Naive thymus-derived CD8-positive, alpha-beta T cell (primary cell): ENCODE measurements at regions not wholly inside any gene's neighbourhood (a gene's known extent, or its start where the extent isn't known, plus 50 kb on each side); places are given as distances from the start of the nearest gene placed in this dataset.
A peak's percentile ranks its signal among the peaks of the same experiment; 100 is the strongest.

ENCODE experiments used
- ATAC-seq, 2 donors: fragments of 150-1000 bp; cut with Tn5 transposase in 1 of 2; sonication (Bioruptor Pico), chemical (Tn5 transposase) in 1 of 2; 1 replicate in 1 of 2; 2 replicates in 1 of 2; pipeline ENCODE4 v1.10.0; 2021; ENCODE audit warnings: mild to moderate bottlenecking in 2 of 2, moderate library complexity in 2 of 2
- POLR2A ChIA-PET: fragments of 350-600 bp; sonication (Branson Sonifier 250); formaldehyde crosslinking; loops from one replicate; lab custom pipeline; 2021; ENCODE audit warnings: antibody characterized with exemption; lab: Charles Lee
- DNase-seq, 10 donors: peaks; one replicate each; pipeline versions ENCODE4 v3.0.0 to v3.0.0-alpha.2; 2020 to 2022
- H3K27ac Mint-ChIP-seq, 10 donors: one replicate each; pipeline ENCODE4 v1.8.0; 2020 to 2022; ENCODE audit warnings: mild to moderate bottlenecking in 10 of 10, mixed read lengths in 10 of 10, moderate library complexity in 4 of 10, inconsistent platforms in 1 of 10
- H3K27me3 Mint-ChIP-seq, 5 donors: one replicate each; pipeline ENCODE4 v1.8.0; 2021 to 2022; ENCODE audit warnings: mixed read lengths in 5 of 5
- H3K36me3 Mint-ChIP-seq, 3 donors: one replicate each; pipeline ENCODE4 v1.8.0; 2020 to 2022; ENCODE audit warnings: mixed read lengths in 3 of 3, mild to moderate bottlenecking in 2 of 3, inconsistent platforms in 1 of 3
- H3K4me1 Mint-ChIP-seq, 4 donors: one replicate each; pipeline ENCODE4 v1.8.0; 2021 to 2022; ENCODE audit warnings: mixed read lengths in 4 of 4
- H3K4me3 Mint-ChIP-seq, 10 donors: one replicate each; pipeline ENCODE4 v1.8.0; 2020 to 2022; ENCODE audit warnings: mild to moderate bottlenecking in 10 of 10, mixed read lengths in 10 of 10, moderate library complexity in 6 of 10, inconsistent platforms in 1 of 10
- H3K9me3 Mint-ChIP-seq, 9 donors: one replicate each; pipeline ENCODE4 v1.8.0; 2020 to 2022; ENCODE audit warnings: mixed read lengths in 9 of 9, mild to moderate bottlenecking in 3 of 9, inconsistent platforms in 1 of 9, moderate library complexity in 1 of 9

DNA sequence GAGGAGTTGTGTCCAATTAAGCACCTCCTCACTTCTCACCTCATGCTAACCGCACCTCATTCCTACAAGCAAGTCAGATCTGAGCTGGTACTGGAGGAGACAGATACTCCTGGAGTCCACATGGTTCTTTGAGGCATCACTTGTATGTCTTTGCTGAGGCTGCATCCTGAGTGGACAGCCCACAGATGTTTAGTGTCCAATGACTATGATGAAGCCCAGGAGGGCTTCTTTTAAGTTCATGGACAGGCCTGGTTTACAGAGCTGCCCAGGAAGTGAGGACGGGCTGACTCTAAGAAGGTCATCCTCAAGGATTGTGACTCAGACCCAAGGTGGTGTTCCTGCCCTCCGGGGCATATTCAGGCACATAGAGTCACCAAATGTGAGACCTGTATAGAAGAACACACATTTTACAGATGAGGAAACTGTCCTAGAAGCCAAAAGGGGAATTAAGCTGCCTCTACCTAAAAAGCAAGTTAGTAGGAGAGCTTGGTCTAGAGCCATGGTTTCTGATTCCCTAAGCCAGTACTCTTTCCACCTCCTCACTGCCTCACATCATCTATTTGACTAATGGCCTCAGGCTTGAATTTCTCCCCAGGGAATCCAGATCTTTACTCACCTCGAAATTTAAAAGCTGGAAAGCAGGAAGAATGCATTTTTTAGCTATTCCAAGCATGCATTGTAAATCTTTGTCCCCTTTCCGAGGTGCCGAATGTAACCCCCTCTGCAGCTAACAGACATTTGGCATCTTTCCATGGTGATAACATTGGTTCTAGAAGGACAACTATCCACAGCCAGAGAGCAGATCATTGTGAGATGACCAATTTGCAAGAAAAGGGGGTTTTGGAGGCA is 228.1 kb downstream of the OMA1 start:
- ATAC-seq (no peak), DNase-seq (no peak)
- POLR2A ChIA-PET: no interaction called here
- Mint-ChIP-seq H3K27ac (no peak overlapping the region), H3K36me3 (peaks cover 6 to 17% (median 8%) of the 10 kb centered on the region in 3 donors), H3K4me3 (no peak overlapping the region), H3K27me3 (peaks cover 0 to 7% (median 0%) of the 10 kb centered on the region in 5 donors), H3K9me3 (peaks cover 0 to 13% (median 0%) of the 10 kb centered on the region in 9 donors), H3K4me1 (peaks cover 0 to 2% (median 0%) of the 10 kb centered on the region in 4 donors)

DNA sequence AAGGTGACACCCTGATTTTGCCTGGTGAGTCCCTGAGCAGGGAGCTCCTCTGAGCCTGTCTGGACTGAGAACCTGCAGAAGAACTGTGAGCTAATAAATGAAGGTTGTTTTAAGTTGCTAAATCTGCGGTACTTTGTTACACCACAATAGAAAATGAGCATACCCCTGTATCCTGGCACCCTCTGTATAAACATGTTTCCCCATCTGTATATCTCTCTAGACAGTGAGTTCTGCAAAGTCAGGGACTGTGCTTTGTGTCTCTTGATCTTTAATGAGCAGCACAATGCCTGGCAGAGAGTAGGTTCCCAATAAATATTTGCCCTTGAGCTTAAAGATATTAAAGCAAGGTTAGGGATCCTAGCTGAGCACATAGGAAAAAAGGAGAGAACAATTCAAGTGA is 228.8 kb downstream of the OMA1 start:
- Mint-ChIP-seq H3K27ac (peak overlapping the region in 1 of 10 donors; percentile 46), H3K36me3 (peaks cover 6 to 17% (median 8%) of the 10 kb centered on the region in 3 donors), H3K9me3 (peaks cover 0 to 7% (median 0%) of the 10 kb centered on the region in 9 donors), H3K27me3 (peaks cover 0 to 7% (median 0%) of the 10 kb centered on the region in 5 donors), H3K4me1 (no peaks in the 10 kb centered on the region), H3K4me3 (no peak overlapping the region)
- no peak for DNase-seq
- POLR2A ChIA-PET: no interaction called here
- no peak for ATAC-seq

DNA sequence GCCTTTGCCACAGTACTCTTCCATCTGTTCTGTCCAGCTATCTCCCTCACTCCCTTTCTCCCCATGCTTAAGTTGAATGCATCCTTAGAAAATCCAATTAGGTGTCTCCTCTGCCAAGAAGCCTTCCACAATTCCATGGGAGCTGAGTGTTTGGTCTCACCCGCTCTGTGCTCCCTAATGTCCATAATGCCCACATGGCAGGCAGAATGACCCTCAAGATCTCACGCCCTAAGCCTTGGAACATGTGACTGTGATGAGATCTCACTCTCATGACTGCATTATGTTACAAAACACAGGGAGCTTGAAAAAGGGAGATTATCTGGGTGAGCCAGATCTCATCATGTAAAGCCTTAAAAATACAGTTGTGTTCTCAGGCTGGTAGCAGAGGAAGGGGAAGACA is 229.4 kb downstream of the OMA1 start:
- ATAC-seq (no peak), DNase-seq (no peak)
- Mint-ChIP-seq H3K27me3 (peaks cover 0 to 7% (median 0%) of the 10 kb centered on the region in 5 donors), H3K27ac (peak overlapping the region in 1 of 10 donors; percentile 53), H3K4me1 (no peaks in the 10 kb centered on the region), H3K9me3 (peaks cover 0 to 7% (median 0%) of the 10 kb centered on the region in 9 donors), H3K36me3 (peaks cover 5 to 17% (median 7%) of the 10 kb centered on the region in 3 donors), H3K4me3 (no peak overlapping the region)
- POLR2A ChIA-PET: no interaction called here

DNA sequence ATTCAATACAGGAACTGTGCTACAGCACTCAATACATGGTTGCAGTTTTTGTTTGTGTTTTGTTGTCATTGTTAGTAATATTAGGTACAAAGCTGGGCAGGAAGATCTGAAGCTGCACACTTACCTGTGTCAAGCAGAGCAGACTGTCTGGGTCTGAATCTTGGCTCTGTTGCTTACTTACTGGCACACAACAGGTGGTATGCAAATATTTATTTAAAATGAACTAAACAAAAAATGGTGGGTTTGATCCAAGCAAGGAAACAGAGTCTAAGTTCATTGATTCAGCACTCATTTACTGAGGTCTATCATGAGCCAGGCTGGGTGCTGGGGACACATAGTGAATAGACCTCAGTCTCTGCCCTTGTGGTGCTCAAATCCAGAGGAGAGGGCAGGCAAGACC is 230.4 kb downstream of the OMA1 start:
- peak overlapping the region in 1 of 10 donors; percentile 43 for H3K27ac Mint-ChIP-seq
- H3K9me3 Mint-ChIP-seq: peaks cover 0 to 5% (median 0%) of the 10 kb centered on the region in 9 donors
- DNase-seq (no peak), ATAC-seq (no peak)
- peaks cover 0 to 7% (median 0%) of the 10 kb centered on the region in 5 donors for H3K27me3 Mint-ChIP-seq
- H3K4me1 Mint-ChIP-seq: no peaks in the 10 kb centered on the region
- POLR2A ChIA-PET: no interaction called here
- no peak overlapping the region for H3K4me3 Mint-ChIP-seq
- peaks cover 2 to 16% (median 2%) of the 10 kb centered on the region in 3 donors for H3K36me3 Mint-ChIP-seq

DNA sequence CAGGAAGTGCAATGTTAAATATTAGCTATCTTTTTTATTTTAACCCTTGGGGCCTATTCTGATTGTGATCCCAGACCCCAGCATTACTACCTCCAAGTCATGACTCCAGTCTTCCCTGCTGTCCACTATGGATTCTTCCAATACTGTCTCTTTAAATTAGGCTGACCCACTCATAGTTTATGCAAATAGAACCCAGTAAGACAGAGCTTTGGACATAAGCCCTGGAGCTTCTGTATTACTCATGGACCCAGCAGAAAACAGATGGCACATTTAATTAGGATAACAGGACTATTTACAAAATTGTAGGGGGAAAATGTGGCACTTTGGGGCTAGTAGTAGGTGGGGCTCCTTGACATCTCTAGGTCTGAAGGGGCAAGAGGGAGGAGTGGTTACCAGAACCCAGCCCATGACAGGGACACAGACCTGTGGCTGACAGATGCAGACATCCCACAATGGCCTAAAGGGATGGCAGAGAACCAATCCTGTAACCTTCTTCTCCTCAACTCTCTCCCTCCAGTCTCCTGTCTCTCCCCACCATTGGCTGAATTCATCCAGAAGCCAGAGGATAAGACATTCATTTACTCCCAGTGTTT is 233.5 kb downstream of the OMA1 start:
- H3K9me3 Mint-ChIP-seq: no peaks in the 10 kb centered on the region
- POLR2A ChIA-PET: no interaction called here

DNA sequence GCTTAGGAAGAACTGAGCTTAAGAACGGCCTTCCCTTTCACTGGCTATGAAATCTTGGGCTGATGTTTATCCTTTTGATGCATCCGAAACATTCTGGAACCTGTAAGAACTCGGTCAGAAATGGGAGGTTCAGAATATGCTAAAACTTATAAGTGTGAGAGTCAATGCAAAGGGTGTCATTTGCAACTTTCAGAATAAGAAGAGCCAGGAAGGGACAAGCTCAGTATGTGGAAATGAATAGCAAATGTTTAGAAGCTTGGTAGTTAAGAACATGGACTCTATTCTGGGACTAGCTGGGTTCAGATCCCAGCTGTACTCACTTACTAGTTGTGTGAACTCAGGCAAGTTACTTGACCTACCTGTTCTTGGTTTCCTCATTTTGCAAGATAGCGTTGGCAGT is 234.1 kb downstream of the OMA1 start:
- Mint-ChIP-seq H3K4me3 (no peak overlapping the region), H3K27ac (no peak overlapping the region), H3K27me3 (no peaks in the 10 kb centered on the region), H3K9me3 (no peaks in the 10 kb centered on the region), H3K4me1 (peaks cover 0 to 2% (median 0%) of the 10 kb centered on the region in 4 donors), H3K36me3 (no peaks in the 10 kb centered on the region)
- POLR2A ChIA-PET: no interaction called here
- no peak for DNase-seq
- ATAC-seq: no peak

More for the DNA sequence above, 233.5 kb downstream of the OMA1 start:
- H3K27ac Mint-ChIP-seq: no peak overlapping the region
- no peaks in the 10 kb centered on the region for H3K36me3 Mint-ChIP-seq
- no peaks in the 10 kb centered on the region for H3K27me3 Mint-ChIP-seq
- DNase-seq (no peak), ATAC-seq (no peak)
- no peaks in the 10 kb centered on the region for H3K4me1 Mint-ChIP-seq
- no peak overlapping the region for H3K4me3 Mint-ChIP-seq

DNA sequence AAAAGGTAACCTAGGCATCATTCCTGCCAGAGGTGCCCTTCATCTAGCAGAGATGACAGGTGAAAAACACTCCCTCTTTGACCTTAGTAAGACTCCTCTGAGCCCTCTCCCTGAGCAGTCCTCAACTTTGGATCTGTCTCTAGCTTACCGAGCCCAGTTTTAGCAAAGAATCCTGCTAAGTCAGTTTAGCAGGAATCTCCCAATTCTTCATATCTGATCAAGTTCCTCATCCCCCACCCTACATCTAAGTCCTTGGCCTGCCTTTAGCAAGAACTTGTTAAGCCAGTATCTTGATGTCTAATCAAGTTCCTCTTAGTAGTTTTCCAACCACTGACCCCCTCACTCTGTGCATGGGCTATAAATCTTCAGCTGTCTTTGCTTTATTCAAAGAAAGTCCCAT is 235.6 kb downstream of the OMA1 start:
- H3K36me3 Mint-ChIP-seq: no peaks in the 10 kb centered on the region
- no peak overlapping the region for H3K4me3 Mint-ChIP-seq
- no peaks in the 10 kb centered on the region for H3K27me3 Mint-ChIP-seq
- DNase-seq (no peak), ATAC-seq (no peak)
- H3K27ac Mint-ChIP-seq: no peak overlapping the region
- H3K4me1 Mint-ChIP-seq: peaks cover 0 to 2% (median 0%) of the 10 kb centered on the region in 4 donors
- H3K9me3 Mint-ChIP-seq: no peaks in the 10 kb centered on the region
- POLR2A ChIA-PET: no interaction called here

DNA sequence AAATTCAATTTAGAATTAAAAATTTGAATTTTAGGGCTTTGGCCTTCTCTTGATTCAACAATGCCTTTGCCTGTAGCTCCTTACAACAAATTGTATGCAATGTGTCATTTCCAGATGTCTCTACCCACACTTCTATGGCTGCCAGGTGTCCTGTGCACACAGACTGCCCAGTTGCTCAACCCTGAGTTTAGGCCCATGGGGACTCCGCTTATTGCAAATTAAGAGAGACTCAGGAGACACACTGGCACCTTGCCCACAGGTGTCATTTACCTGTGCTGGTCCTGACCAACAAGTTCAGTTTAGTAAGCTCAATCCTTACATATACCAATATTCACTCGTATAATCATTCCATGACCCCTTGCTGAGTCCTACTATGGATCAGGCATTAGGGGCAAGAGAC is 236.1 kb downstream of the OMA1 start:
- ATAC-seq: no peak
- no peak for DNase-seq
- Mint-ChIP-seq H3K27ac (no peak overlapping the region), H3K36me3 (no peaks in the 10 kb centered on the region), H3K9me3 (no peaks in the 10 kb centered on the region), H3K4me1 (peaks cover 0 to 2% (median 0%) of the 10 kb centered on the region in 4 donors), H3K4me3 (no peak overlapping the region), H3K27me3 (no peaks in the 10 kb centered on the region)
- POLR2A ChIA-PET: no interaction called here

DNA sequence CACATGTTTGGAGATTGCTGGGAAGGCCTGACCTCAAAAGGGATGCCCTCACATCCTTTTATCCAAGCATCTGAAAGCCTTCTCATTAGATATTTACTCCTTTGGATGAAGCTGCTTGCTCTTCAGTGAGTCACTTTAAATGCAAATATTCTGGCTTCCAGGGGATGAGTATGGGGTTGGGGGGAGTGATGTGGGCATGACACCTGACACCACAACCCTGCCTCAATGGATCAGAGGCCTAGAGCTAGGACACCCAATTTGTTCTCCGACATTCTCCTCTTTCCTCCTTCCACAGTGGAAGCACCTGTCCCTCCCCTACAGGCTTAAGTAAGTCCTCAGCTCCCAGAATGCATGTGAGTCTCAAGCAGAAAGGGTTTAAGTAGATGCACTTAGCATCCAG is 238.3 kb downstream of the OMA1 start:
- POLR2A ChIA-PET: no interaction called here
- Mint-ChIP-seq H3K36me3 (no peaks in the 10 kb centered on the region), H3K9me3 (no peaks in the 10 kb centered on the region), H3K27me3 (no peaks in the 10 kb centered on the region), H3K4me1 (peaks cover 0 to 2% (median 0%) of the 10 kb centered on the region in 4 donors), H3K4me3 (no peak overlapping the region), H3K27ac (no peak overlapping the region)
- ATAC-seq: no peak
- DNase-seq: no peak

DNA sequence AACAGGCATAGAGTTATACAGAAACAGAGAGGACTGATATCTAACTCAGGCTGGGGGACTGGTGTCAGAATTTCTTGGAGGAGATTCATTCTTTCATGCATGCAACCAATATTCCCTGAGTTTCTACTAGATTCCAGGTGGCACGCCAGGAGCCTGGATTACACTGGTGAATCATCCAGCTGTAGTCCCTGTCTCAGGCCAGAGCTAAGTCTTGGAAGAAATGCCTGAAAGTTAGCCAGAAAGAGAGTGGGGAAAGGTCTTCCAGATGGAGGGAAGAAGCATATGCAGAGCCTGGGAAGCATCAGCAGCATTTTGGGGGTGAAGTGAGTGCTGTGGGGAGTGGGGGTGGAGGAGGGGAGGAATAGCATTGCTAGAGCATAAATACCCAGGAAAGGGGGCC is 239.1 kb downstream of the OMA1 start:
- H3K4me1 Mint-ChIP-seq: peaks cover 0 to 2% (median 0%) of the 10 kb centered on the region in 4 donors
- POLR2A ChIA-PET: no interaction called here
- no peak for DNase-seq
- no peak overlapping the region for H3K27ac Mint-ChIP-seq
- H3K4me3 Mint-ChIP-seq: no peak overlapping the region
- H3K27me3 Mint-ChIP-seq: no peaks in the 10 kb centered on the region
- no peaks in the 10 kb centered on the region for H3K9me3 Mint-ChIP-seq
- ATAC-seq: no peak
- H3K36me3 Mint-ChIP-seq: no peaks in the 10 kb centered on the region

DNA sequence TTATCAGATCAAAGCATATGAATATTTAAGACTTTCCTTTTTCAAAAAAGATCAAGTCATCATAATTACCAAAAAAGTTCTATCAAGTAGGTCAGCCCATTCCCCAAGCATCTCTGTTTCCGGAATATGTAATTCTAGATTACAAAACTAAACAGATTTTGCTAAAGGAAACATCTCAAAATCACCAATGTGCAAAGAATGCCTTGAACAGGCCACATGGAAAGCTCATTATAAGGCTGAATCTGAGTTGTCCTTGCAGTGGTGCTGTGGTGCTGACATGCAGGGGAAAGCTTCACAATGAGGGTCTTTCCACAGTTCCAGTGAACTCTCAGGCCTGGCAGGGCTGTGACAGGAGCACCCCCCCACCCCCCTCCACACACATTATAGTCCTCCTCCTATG is 240.9 kb downstream of the OMA1 start:
- ATAC-seq: no peak
- H3K4me3 Mint-ChIP-seq: no peak overlapping the region
- H3K36me3 Mint-ChIP-seq: no peaks in the 10 kb centered on the region
- no peak overlapping the region for H3K27ac Mint-ChIP-seq
- peaks cover 0 to 4% (median 2%) of the 10 kb centered on the region in 4 donors for H3K4me1 Mint-ChIP-seq
- POLR2A ChIA-PET: no interaction called here
- H3K9me3 Mint-ChIP-seq: no peaks in the 10 kb centered on the region
- H3K27me3 Mint-ChIP-seq: no peaks in the 10 kb centered on the region
- no peak for DNase-seq

DNA sequence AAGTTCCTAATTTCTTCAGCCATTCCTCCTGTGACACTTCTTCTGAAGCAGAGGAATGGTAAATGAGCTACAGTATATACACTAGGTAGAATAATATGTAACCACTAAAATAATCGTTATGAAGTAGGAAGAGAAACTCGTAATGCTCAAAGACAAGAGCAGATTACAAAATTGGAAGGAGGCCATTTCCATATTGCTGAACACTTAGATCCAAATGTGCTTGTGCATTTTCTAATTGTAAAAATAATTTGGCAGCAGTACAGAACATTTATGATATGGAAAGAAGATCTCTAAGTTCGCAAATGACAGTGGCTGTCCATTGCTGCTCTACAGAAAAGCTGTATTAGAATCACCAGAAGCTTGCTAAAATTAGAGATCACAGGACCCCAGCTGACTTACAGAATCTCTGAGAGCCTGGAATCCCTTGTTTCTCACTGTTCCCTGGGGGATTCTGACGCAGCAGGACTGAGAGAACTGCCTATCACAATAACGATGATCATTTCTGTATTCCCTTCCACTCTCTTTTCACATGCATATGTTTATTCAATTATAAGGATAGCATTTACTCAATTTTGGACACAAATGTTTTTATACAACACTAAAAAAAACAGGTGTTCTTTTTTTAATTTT is 242.1 kb downstream of the OMA1 start:
- Mint-ChIP-seq H3K9me3 (no peaks in the 10 kb centered on the region), H3K4me3 (no peak overlapping the region), H3K4me1 (peaks cover 0 to 12% (median 2%) of the 10 kb centered on the region in 4 donors), H3K27me3 (no peaks in the 10 kb centered on the region), H3K27ac (no peak overlapping the region), H3K36me3 (no peaks in the 10 kb centered on the region)
- POLR2A ChIA-PET: no interaction called here
- ATAC-seq (no peak), DNase-seq (no peak)

DNA sequence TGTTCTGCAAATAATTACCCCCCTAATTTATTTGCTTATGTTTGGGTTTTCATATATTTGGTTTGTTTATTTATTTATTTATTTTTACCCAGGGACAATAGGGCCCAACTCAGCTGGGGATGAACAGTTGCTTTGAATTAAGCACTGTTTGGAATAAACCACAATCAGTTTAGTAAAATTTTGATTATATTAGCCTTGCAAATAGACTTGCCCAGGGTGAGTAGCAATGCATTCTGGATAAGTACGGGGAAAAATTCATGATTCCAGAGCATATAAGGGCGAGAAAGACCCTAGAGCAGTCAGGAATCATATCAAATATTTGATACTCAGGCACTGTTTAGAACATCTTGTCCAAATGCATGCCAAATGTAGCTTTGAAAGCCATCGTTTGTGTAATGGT is 242.7 kb downstream of the OMA1 start:
- peaks cover 0 to 12% (median 2%) of the 10 kb centered on the region in 4 donors for H3K4me1 Mint-ChIP-seq
- no peaks in the 10 kb centered on the region for H3K27me3 Mint-ChIP-seq
- H3K36me3 Mint-ChIP-seq: no peaks in the 10 kb centered on the region
- DNase-seq (no peak), ATAC-seq (no peak)
- POLR2A ChIA-PET: no interaction called here
- no peak overlapping the region for H3K27ac Mint-ChIP-seq
- H3K4me3 Mint-ChIP-seq: no peak overlapping the region
- H3K9me3 Mint-ChIP-seq: no peaks in the 10 kb centered on the region
